ENCODE measurements at regions not wholly inside any gene's neighbourhood (a gene's known extent, or its start where the extent isn't known, plus 50 kb on each side); places are given as distances from the start of the nearest gene placed in this dataset.
"Not testable (repeated sequence)": the region's sequence is repeated elsewhere in the genome, so short reads cannot be mapped to it uniquely, and the experiment has no call there.

- Histone ChIP-seq H3K36me3 (no peaks in the 10 kb centered on the region), H3K9me3 (replicated peaks) (no peaks in the 10 kb centered on the region), H3K27ac (no peak overlapping the region), H3K4me3 (no peak overlapping the region), H3K27me3 (no peaks in the 10 kb centered on the region), H3K4me1 (no peaks in the 10 kb centered on the region)
- DNase-seq, result no peak
Observed at GRCh38 chr18:64377446-64377845, 228.6 kb upstream of the LINC00305 start.

GRCh38 chr18:64372850-64373249 is 224.0 kb upstream of the LINC00305 start:
- no peak overlapping the region for H3K4me3 ChIP-seq
- H3K27ac ChIP-seq, result no peak overlapping the region
- H3K27me3 ChIP-seq, result no peaks in the 10 kb centered on the region
- H3K9me3 ChIP-seq (replicated peaks), result no peaks in the 10 kb centered on the region
- no peak for DNase-seq
- no peaks in the 10 kb centered on the region for H3K4me1 ChIP-seq
- no peaks in the 10 kb centered on the region for H3K36me3 ChIP-seq

- H3K27ac ChIP-seq; H3K4me3 ChIP-seq; DNase-seq; H3K27me3 ChIP-seq; H3K4me1 ChIP-seq; H3K9me3 ChIP-seq (replicated peaks); H3K36me3 ChIP-seq: not testable (repeated sequence)
Observed at GRCh38 chr18:64369830-64370440, 221.0 kb upstream of the LINC00305 start.

GRCh38 chr18:64365106-64365505 is 216.2 kb upstream of the LINC00305 start:
- no peak for DNase-seq
- Histone ChIP-seq H3K4me1 (no peaks in the 10 kb centered on the region), H3K27me3 (no peaks in the 10 kb centered on the region), H3K4me3 (no peak overlapping the region), H3K36me3 (no peaks in the 10 kb centered on the region), H3K27ac (no peak overlapping the region), H3K9me3 (replicated peaks) (no peaks in the 10 kb centered on the region)

GRCh38 chr18:64337673-64338072 is 188.8 kb upstream of the LINC00305 start:
- H3K4me1 ChIP-seq, result no peaks in the 10 kb centered on the region
- no peaks in the 10 kb centered on the region for H3K9me3 ChIP-seq (replicated peaks)
- no peak overlapping the region for H3K4me3 ChIP-seq
- H3K27me3 ChIP-seq, result no peaks in the 10 kb centered on the region
- H3K36me3 ChIP-seq, result no peaks in the 10 kb centered on the region
- no peak for DNase-seq
- H3K27ac ChIP-seq, result no peak overlapping the region

- H3K36me3 ChIP-seq, result no peaks in the 10 kb centered on the region
Observed at GRCh38 chr18:64337018-64337417, 188.1 kb upstream of the LINC00305 start.

GRCh38 chr18:64334748-64335147 is 185.9 kb upstream of the LINC00305 start:
- Histone ChIP-seq H3K9me3 (replicated peaks) (no peaks in the 10 kb centered on the region), H3K4me3 (no peak overlapping the region), H3K36me3 (no peaks in the 10 kb centered on the region), H3K27ac (no peak overlapping the region), H3K4me1 (no peaks in the 10 kb centered on the region), H3K27me3 (no peaks in the 10 kb centered on the region)
- no peak for DNase-seq

More at GRCh38 chr18:64337018-64337417, 188.1 kb upstream of the LINC00305 start:
- Histone ChIP-seq H3K27ac (no peak overlapping the region), H3K9me3 (replicated peaks) (no peaks in the 10 kb centered on the region), H3K4me1 (no peaks in the 10 kb centered on the region), H3K4me3 (no peak overlapping the region), H3K27me3 (no peaks in the 10 kb centered on the region)
- no peak for DNase-seq

GRCh38 chr18:64333584-64333983 is 184.7 kb upstream of the LINC00305 start:
- no peak for DNase-seq
- Histone ChIP-seq H3K4me1 (no peaks in the 10 kb centered on the region), H3K4me3 (no peak overlapping the region), H3K27ac (no peak overlapping the region), H3K27me3 (no peaks in the 10 kb centered on the region), H3K36me3 (no peaks in the 10 kb centered on the region), H3K9me3 (replicated peaks) (no peaks in the 10 kb centered on the region)

- Histone ChIP-seq H3K4me3 (no peak overlapping the region), H3K9me3 (replicated peaks) (no peaks in the 10 kb centered on the region), H3K27ac (no peak overlapping the region), H3K27me3 (no peaks in the 10 kb centered on the region), H3K36me3 (no peaks in the 10 kb centered on the region), H3K4me1 (no peaks in the 10 kb centered on the region)
- DNase-seq, result no peak
Observed at GRCh38 chr18:64332835-64333234, 183.9 kb upstream of the LINC00305 start.

GRCh38 chr18:64331419-64331818 is 182.5 kb upstream of the LINC00305 start:
- DNase-seq, result no peak
- H3K27me3 ChIP-seq, result no peaks in the 10 kb centered on the region
- no peak overlapping the region for H3K27ac ChIP-seq
- no peaks in the 10 kb centered on the region for H3K36me3 ChIP-seq
- H3K4me3 ChIP-seq, result no peak overlapping the region
- no peaks in the 10 kb centered on the region for H3K4me1 ChIP-seq
- no peaks in the 10 kb centered on the region for H3K9me3 ChIP-seq (replicated peaks)

GRCh38 chr18:64330931-64331330 is 182.0 kb upstream of the LINC00305 start:
- no peaks in the 10 kb centered on the region for H3K4me1 ChIP-seq
- no peaks in the 10 kb centered on the region for H3K27me3 ChIP-seq
- no peak overlapping the region for H3K4me3 ChIP-seq
- DNase-seq, result no peak
- H3K27ac ChIP-seq, result no peak overlapping the region
- H3K36me3 ChIP-seq, result no peaks in the 10 kb centered on the region
- H3K9me3 ChIP-seq (replicated peaks), result no peaks in the 10 kb centered on the region

GRCh38 chr18:64330161-64330560 is 181.3 kb upstream of the LINC00305 start:
- no peak for DNase-seq
- H3K27ac ChIP-seq, result no peak overlapping the region
- H3K4me1 ChIP-seq, result no peaks in the 10 kb centered on the region
- H3K27me3 ChIP-seq, result no peaks in the 10 kb centered on the region
- H3K36me3 ChIP-seq, result no peaks in the 10 kb centered on the region
- no peaks in the 10 kb centered on the region for H3K9me3 ChIP-seq (replicated peaks)
- no peak overlapping the region for H3K4me3 ChIP-seq

GRCh38 chr18:64322189-64322588 is 173.3 kb upstream of the LINC00305 start:
- H3K9me3 ChIP-seq (replicated peaks), result no peaks in the 10 kb centered on the region
- no peaks in the 10 kb centered on the region for H3K36me3 ChIP-seq
- no peak overlapping the region for H3K4me3 ChIP-seq
- no peaks in the 10 kb centered on the region for H3K27me3 ChIP-seq
- no peak for DNase-seq
- no peak overlapping the region for H3K27ac ChIP-seq
- no peaks in the 10 kb centered on the region for H3K4me1 ChIP-seq

- H3K9me3 ChIP-seq (replicated peaks), result no peaks in the 10 kb centered on the region
- no peaks in the 10 kb centered on the region for H3K27me3 ChIP-seq
- DNase-seq, result no peak
- H3K27ac ChIP-seq, result no peak overlapping the region
- no peaks in the 10 kb centered on the region for H3K36me3 ChIP-seq
- H3K4me3 ChIP-seq, result no peak overlapping the region
- no peaks in the 10 kb centered on the region for H3K4me1 ChIP-seq
Observed at GRCh38 chr18:64318547-64318946, 169.7 kb upstream of the LINC00305 start.

GRCh38 chr18:64311859-64312258 is 163.0 kb upstream of the LINC00305 start:
- Histone ChIP-seq H3K4me3 (no peak overlapping the region), H3K27ac (no peak overlapping the region), H3K27me3 (no peaks in the 10 kb centered on the region)

GRCh38 chr18:64295839-64296238 is 147.0 kb upstream of the LINC00305 start:
- Histone ChIP-seq H3K4me1 (no peaks in the 10 kb centered on the region), H3K27ac (no peak overlapping the region), H3K4me3 (no peak overlapping the region), H3K9me3 (replicated peaks) (no peaks in the 10 kb centered on the region), H3K27me3 (no peaks in the 10 kb centered on the region), H3K36me3 (no peaks in the 10 kb centered on the region)
- DNase-seq, result no peak

More at GRCh38 chr18:64311859-64312258, 163.0 kb upstream of the LINC00305 start:
- H3K36me3 ChIP-seq, result no peaks in the 10 kb centered on the region
- no peaks in the 10 kb centered on the region for H3K9me3 ChIP-seq (replicated peaks)
- no peak for DNase-seq
- H3K4me1 ChIP-seq, result no peaks in the 10 kb centered on the region

Measured in SJCRH30 (cell line).